Mesenchymal stem cell (in vitro differentiated cells and primary cell): ENCODE measurements at regions not wholly inside any gene's neighbourhood (a gene's known extent, or its start where the extent isn't known, plus 50 kb on each side); places are given as distances from the start of the nearest gene placed in this dataset.
"Not testable (repeated sequence)": the region's sequence is repeated elsewhere in the genome, so short reads cannot be mapped to it uniquely, and the experiment has no call there.

ENCODE experiments used
- DNase-seq: peaks from one replicate; pipeline ENCODE4 v3.0.0-alpha.2; 2013
- H2AFZ ChIP-seq: one replicate; pipeline ENCODE4 v1.6.1; 2013; ENCODE audit warnings: low read depth, mild to moderate bottlenecking, control low read depth, inconsistent platforms, low read length, moderate library complexity
- H2AK5ac ChIP-seq: 2 replicates; pipeline ENCODE4 v1.6.1; 2013; ENCODE audit warnings: low read length, moderate library complexity, mild to moderate bottlenecking, inconsistent platforms; ENCODE audit not compliant: severe bottlenecking
- H2BK120ac ChIP-seq: one replicate; pipeline ENCODE4 v1.6.1; 2013; ENCODE audit warnings: low read depth, mild to moderate bottlenecking, inconsistent platforms, low read length, moderate library complexity
- H2BK12ac ChIP-seq, 2 experiments: one replicate each; pipeline ENCODE4 v1.6.1; 2013; ENCODE audit warnings: inconsistent platforms in 2 of 2, low read length in 2 of 2, mild to moderate bottlenecking in 2 of 2, moderate library complexity in 2 of 2, control low read depth in 1 of 2
- H2BK15ac ChIP-seq: one replicate; pipeline ENCODE4 v1.6.1; 2013; ENCODE audit warnings: mild to moderate bottlenecking, low read depth, inconsistent platforms; ENCODE audit not compliant: poor library complexity, severe bottlenecking
- H2BK5ac ChIP-seq: 2 replicates; pipeline ENCODE4 v1.6.1; 2013; ENCODE audit warnings: low read depth, mild to moderate bottlenecking, low read length, control low read depth, inconsistent platforms; ENCODE audit not compliant: poor library complexity, severe bottlenecking
- H3K14ac ChIP-seq, 2 experiments: one replicate each; pipeline ENCODE4 v1.6.1; 2013; ENCODE audit warnings: inconsistent platforms in 2 of 2, low read length in 2 of 2, control low read depth in 1 of 2, mild to moderate bottlenecking in 1 of 2, moderate library complexity in 1 of 2
- H3K18ac ChIP-seq, 2 experiments: one replicate each; pipeline ENCODE4 v1.6.1; 2013; ENCODE audit warnings: inconsistent platforms in 2 of 2, low read length in 2 of 2, control low read depth in 1 of 2, low read depth in 1 of 2, mild to moderate bottlenecking in 1 of 2
- H3K23ac ChIP-seq, 2 experiments: one replicate each; pipeline ENCODE4 v1.6.1; 2013; ENCODE audit warnings: inconsistent platforms in 2 of 2, low read length in 2 of 2, mild to moderate bottlenecking in 2 of 2, moderate library complexity in 2 of 2, control low read depth in 1 of 2
- H3K27ac ChIP-seq: 2 replicates; pipeline ENCODE4 v1.5.1; 2013; ENCODE audit warnings: mild to moderate bottlenecking, moderate library complexity, low read length, control low read depth, inconsistent platforms; ENCODE audit not compliant: poor library complexity, severe bottlenecking
- H3K27me3 ChIP-seq, 2 experiments: 2 replicates each; pipeline versions ENCODE4 v1.6.1 to v1.7.0; 2013; ENCODE audit warnings: low read length in 2 of 2, mild to moderate bottlenecking in 2 of 2, moderate library complexity in 2 of 2, control low read depth in 1 of 2, inconsistent platforms in 1 of 2; ENCODE audit not compliant: control insufficient read depth in 1 of 2, insufficient read depth in 1 of 2
- H3K36me3 ChIP-seq, 2 experiments: 2 replicates each; pipeline versions ENCODE4 v1.6.1 to v1.7.0; 2013; ENCODE audit warnings: low read length in 2 of 2, control low read depth in 1 of 2, inconsistent platforms in 1 of 2, low read depth in 1 of 2, mild to moderate bottlenecking in 1 of 2; ENCODE audit not compliant: insufficient read depth in 2 of 2, control insufficient read depth in 1 of 2
- H3K4ac ChIP-seq, 2 experiments: one replicate each; pipeline ENCODE4 v1.6.1; 2013; ENCODE audit warnings: inconsistent platforms in 2 of 2, low read length in 2 of 2, mild to moderate bottlenecking in 2 of 2, moderate library complexity in 2 of 2, control low read depth in 1 of 2, low read depth in 1 of 2
- H3K4me1 ChIP-seq: 2 replicates; pipeline ENCODE4 v1.6.1; 2013; ENCODE audit warnings: low read depth, low read length, control low read depth; ENCODE audit not compliant: control insufficient read depth, insufficient read depth
- H3K4me2 ChIP-seq: 2 replicates; pipeline ENCODE4 v1.6.1; 2013; ENCODE audit warnings: low read length, mild to moderate bottlenecking, inconsistent platforms; ENCODE audit not compliant: poor library complexity, severe bottlenecking
- H3K4me3 ChIP-seq, 2 experiments: 2 replicates each; pipeline versions ENCODE4 v1.5.1 to v1.7.0; 2013; ENCODE audit warnings: low read length in 2 of 2, mild to moderate bottlenecking in 2 of 2, control low read depth in 1 of 2, low read depth in 1 of 2; ENCODE audit not compliant: insufficient read depth in 1 of 2
- H3K79me1 ChIP-seq: replicated peaks from 2 replicates; pipeline ENCODE4 v1.6.1; 2013; ENCODE audit warnings: mild to moderate bottlenecking, control low read depth, low read length, inconsistent platforms; ENCODE audit not compliant: poor library complexity, severe bottlenecking
- H3K9ac ChIP-seq: 2 replicates; pipeline ENCODE4 v1.7.0; 2013; ENCODE audit warnings: mild to moderate bottlenecking, low read length, moderate library complexity
- H3K9me3 ChIP-seq: 2 replicates; pipeline ENCODE4 v1.7.0; 2013; ENCODE audit warnings: mild to moderate bottlenecking, low read length; ENCODE audit not compliant: control insufficient read depth
- H4K8ac ChIP-seq: one replicate; pipeline ENCODE4 v1.6.1; 2013; ENCODE audit warnings: inconsistent platforms, mild to moderate bottlenecking, low read length, moderate library complexity
- H4K91ac ChIP-seq: one replicate; pipeline ENCODE4 v1.6.1; 2013; ENCODE audit warnings: mild to moderate bottlenecking, low read length, inconsistent platforms
- WGBS: methylation state at CpG from one replicate; pipeline ENCODE4 v1.1.7; 2013; ENCODE audit warnings: mixed read lengths; 5-methylcytosine and 5-hydroxymethylcytosine counted together

DNA sequence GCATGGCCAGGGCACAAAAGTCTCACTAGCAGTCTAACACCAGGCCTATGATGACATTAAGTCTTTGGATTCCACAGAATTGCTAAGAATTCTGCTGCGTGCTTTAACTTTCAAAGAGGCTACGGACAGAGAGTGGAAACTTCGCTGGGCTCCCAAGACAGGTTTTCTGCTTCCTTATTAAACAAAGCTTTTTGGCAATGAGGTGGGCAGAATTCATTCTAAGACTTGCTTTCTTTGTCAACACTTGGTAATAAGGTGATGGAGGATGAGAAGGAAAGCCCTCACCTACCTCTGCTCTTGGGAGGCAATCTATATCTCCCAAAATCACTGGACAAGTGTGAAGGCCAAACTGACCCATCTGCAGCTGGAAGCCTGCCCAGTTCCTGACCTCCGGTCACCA lies 231.9 kb downstream of the ATPSCKMT start:
- Histone ChIP-seq H2BK12ac (peak overlapping the region in 1 of 2 experiments; percentile 45), H2BK15ac (no peak overlapping the region), H3K14ac (no peak overlapping the region), H2BK120ac (no peak overlapping the region), H2AFZ (no peak overlapping the region), H4K8ac (no peak overlapping the region), H3K9me3 (peaks cover 10% of the 10 kb centered on the region), H3K27ac (no peak overlapping the region), H3K36me3 (no peaks in the 10 kb centered on the region), H3K4ac (no peak overlapping the region), H2AK5ac (peak overlapping the region; percentile 81), H3K79me1 (no peaks in the 10 kb centered on the region), H3K4me2 (no peak overlapping the region), H3K23ac (no peak overlapping the region), H3K18ac (peak overlapping the region in 1 of 2 experiments; percentile 28), H3K4me3 (no peak overlapping the region), H3K9ac (no peak overlapping the region), H2BK5ac (no peak overlapping the region), H4K91ac (no peak overlapping the region), H3K27me3 (no peaks in the 10 kb centered on the region), H3K4me1 (peaks cover 9% of the 10 kb centered on the region)
- DNase-seq = no peak
- 81% methylated on average over 4 of the region's 4 CpGs for WGBS

DNA sequence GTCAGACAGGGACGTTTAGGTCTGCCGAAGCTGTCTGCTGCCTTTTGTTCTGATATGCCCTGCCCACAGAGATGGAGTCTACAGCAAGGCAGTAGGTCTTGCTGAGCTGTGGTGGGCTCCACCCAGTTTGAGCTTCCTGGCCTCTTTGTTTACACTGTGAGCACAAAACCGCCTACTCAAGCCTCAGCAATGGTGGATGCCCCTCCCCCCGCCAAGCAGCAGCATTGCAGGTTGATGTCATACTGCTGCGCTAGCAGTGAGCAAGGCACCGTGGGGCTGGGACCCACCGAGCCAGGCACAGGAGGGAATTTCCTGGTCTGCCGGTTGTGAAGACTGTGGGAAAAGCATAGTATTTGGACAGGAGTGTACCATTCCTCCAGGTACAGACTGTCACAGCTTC lies 233.1 kb downstream of the ATPSCKMT start:
- H3K4me3 ChIP-seq, H3K27me3 ChIP-seq, H2AFZ ChIP-seq, H3K4me1 ChIP-seq, H2BK15ac ChIP-seq, H2BK5ac ChIP-seq, H3K36me3 ChIP-seq, H3K14ac ChIP-seq, H3K9ac ChIP-seq, H3K9me3 ChIP-seq, H2AK5ac ChIP-seq, H3K79me1 ChIP-seq, H3K18ac ChIP-seq, H3K4ac ChIP-seq, H3K4me2 ChIP-seq, H3K27ac ChIP-seq: not testable (repeated sequence)
- Histone ChIP-seq H3K23ac (peak overlapping the region in 1 of 2 experiments; percentile 34), H2BK12ac (peak overlapping the region; percentile 2 to 11), H2BK120ac (peak overlapping the region; percentile 19), H4K91ac (peak overlapping the region; percentile 18), H4K8ac (peak overlapping the region; percentile 10)
- 71% methylated on average over 8 of the region's 8 CpGs for WGBS
- peak; percentile 46 for DNase-seq

DNA sequence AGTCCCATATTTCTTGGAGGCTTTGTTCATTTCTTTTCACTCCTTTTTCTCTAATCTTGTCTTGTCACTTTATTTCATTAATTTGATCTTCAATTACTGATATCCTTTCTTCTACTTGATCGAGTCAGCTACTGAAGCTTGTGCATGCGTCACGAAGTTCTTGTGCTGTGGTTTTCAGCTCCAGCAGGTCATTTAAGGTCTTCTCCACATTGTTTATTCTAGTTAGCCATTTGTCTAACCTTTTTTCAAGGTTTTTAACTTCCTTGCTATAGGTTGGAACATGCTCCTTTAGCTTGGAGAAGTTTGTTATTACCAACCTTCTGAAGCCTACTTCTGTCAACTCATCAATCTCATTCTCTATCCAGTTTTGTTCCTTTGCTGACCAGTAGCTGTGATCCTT lies 234.0 kb downstream of the ATPSCKMT start:
- H2AK5ac ChIP-seq, H3K14ac ChIP-seq, H2BK120ac ChIP-seq, H3K4me1 ChIP-seq, H2BK15ac ChIP-seq, H3K4me2 ChIP-seq, H3K4me3 ChIP-seq, H3K27ac ChIP-seq, H2AFZ ChIP-seq, H3K9ac ChIP-seq, H3K23ac ChIP-seq, H2BK12ac ChIP-seq, H3K36me3 ChIP-seq, H3K9me3 ChIP-seq, H2BK5ac ChIP-seq, H4K91ac ChIP-seq, H3K79me1 ChIP-seq, H3K27me3 ChIP-seq, H4K8ac ChIP-seq, H3K4ac ChIP-seq, H3K18ac ChIP-seq: not testable (repeated sequence)
- peak; percentile 12 for DNase-seq
- WGBS = 90% methylated on average over 3 of the region's 3 CpGs

DNA sequence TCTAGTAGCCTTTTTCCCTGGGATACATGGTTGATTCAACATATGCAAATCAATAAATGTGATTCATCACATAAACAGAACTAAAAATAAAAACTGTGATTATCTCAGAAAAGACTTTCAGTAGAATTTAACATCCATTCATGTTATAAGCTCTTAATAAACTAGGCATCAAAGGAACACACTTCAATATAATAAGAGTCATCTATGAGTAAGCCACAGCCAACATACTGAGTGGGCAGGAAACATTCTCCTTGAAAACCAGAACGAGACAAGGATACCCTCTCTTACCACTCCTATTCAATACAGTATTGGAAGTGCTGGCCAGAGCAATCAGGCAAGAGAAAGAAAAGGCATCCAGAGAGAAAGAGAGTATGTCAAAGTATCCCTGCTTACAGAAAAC lies 239.9 kb downstream of the ATPSCKMT start:
- no peak overlapping the region for H3K4me3 ChIP-seq
- no peak overlapping the region for H4K8ac ChIP-seq
- H2BK5ac ChIP-seq = no peak overlapping the region
- no peak overlapping the region for H4K91ac ChIP-seq
- no peaks in the 10 kb centered on the region for H3K79me1 ChIP-seq
- no peak overlapping the region for H3K14ac ChIP-seq
- H2BK15ac ChIP-seq = no peak overlapping the region
- H3K4me2 ChIP-seq = no peak overlapping the region
- no peak overlapping the region for H2BK120ac ChIP-seq
- H3K36me3 ChIP-seq = no peaks in the 10 kb centered on the region
- no peaks in the 10 kb centered on the region for H3K9me3 ChIP-seq
- H3K9ac ChIP-seq = no peak overlapping the region
- no peak overlapping the region for H2AK5ac ChIP-seq
- H3K4me1 ChIP-seq = no peaks in the 10 kb centered on the region
- no peaks in the 10 kb centered on the region for H3K27me3 ChIP-seq
- H2AFZ ChIP-seq = no peak overlapping the region
- no peak overlapping the region for H3K27ac ChIP-seq
- 20% methylated on average over 1 of the region's 1 CpG for WGBS
- no peak overlapping the region for H3K4ac ChIP-seq
- DNase-seq = no peak
- H2BK12ac ChIP-seq = no peak overlapping the region
- no peak overlapping the region for H3K23ac ChIP-seq
- no peak overlapping the region for H3K18ac ChIP-seq
